Keratinocyte (primary cell): ENCODE measurements at regions not wholly inside any gene's neighbourhood (a gene's known extent, or its start where the extent isn't known, plus 50 kb on each side); places are given as distances from the start of the nearest gene placed in this dataset.

Experiments used
- DNase-seq: peaks from one replicate; pipeline ENCODE4 v3.0.0-alpha.2; 2011; ENCODE audit warnings: low read depth, missing footprints, low spot score
- FAIRE-seq: peaks from 2 replicates; lab custom pipeline; 2011; peaks lifted over from hg19 to GRCh38; lab: Jason Lieb, UNC
- H2AFZ ChIP-seq: 2 replicates; pipeline ENCODE4 v1.6.0; 2012; ENCODE audit warnings: low read length, control low read depth, inconsistent platforms; ENCODE audit not compliant: control insufficient read depth
- H3K27ac ChIP-seq: 2 replicates; pipeline ENCODE4 v1.5.1; 2011; ENCODE audit warnings: low read length; ENCODE audit not compliant: control insufficient read depth, insufficient read depth
- H3K27me3 ChIP-seq: 3 replicates; pipeline ENCODE4 v1.6.0; 2011; ENCODE audit warnings: low read length; ENCODE audit not compliant: control insufficient read depth, insufficient read depth; ENCODE audit errors: extremely low read depth
- H3K36me3 ChIP-seq, 2 experiments: 2 replicates in 1 of 2; 3 replicates in 1 of 2; pipeline ENCODE4 v1.5.1; 2011; ENCODE audit warnings: low read length in 2 of 2, mild to moderate bottlenecking in 1 of 2; ENCODE audit not compliant: control insufficient read depth in 2 of 2, insufficient read depth in 2 of 2; ENCODE audit errors: extremely low read depth in 1 of 2
- H3K4me1 ChIP-seq: 3 replicates; pipeline ENCODE4 v1.5.1; 2011; ENCODE audit warnings: low read length; ENCODE audit not compliant: control insufficient read depth, insufficient read depth; ENCODE audit errors: extremely low read depth
- H3K4me2 ChIP-seq: 3 replicates; pipeline ENCODE4 v1.6.0; 2011; ENCODE audit warnings: low read depth, low read length; ENCODE audit not compliant: control insufficient read depth, insufficient read depth; ENCODE audit errors: extremely low read depth
- H3K4me3 ChIP-seq, 3 experiments: fragments of 200-600 bp in 1 of 3; sonication (generic) in 1 of 3; 2 replicates in 2 of 3; 3 replicates in 1 of 3; pipeline ENCODE4 v1.5.1; 2011 to 2016; ENCODE audit warnings: low read length in 3 of 3, mild to moderate bottlenecking in 3 of 3, control low read depth in 2 of 3, inconsistent platforms in 1 of 3, low read depth in 1 of 3, mixed read lengths in 1 of 3, mixed run types in 1 of 3, moderate library complexity in 1 of 3; ENCODE audit not compliant: control insufficient read depth in 2 of 3, insufficient read depth in 2 of 3; ENCODE audit errors: extremely low read depth in 1 of 3
- H3K79me2 ChIP-seq: 2 replicates; pipeline ENCODE4 v1.6.0; 2012; ENCODE audit warnings: low read length; ENCODE audit not compliant: control insufficient read depth, insufficient read depth
- H3K9ac ChIP-seq: 3 replicates; pipeline ENCODE4 v1.6.0; 2011; ENCODE audit warnings: low read length; ENCODE audit not compliant: control insufficient read depth, insufficient read depth; ENCODE audit errors: extremely low read depth
- H3K9me1 ChIP-seq: 3 replicates; pipeline ENCODE4 v1.6.0; 2011; ENCODE audit warnings: low read length; ENCODE audit not compliant: control insufficient read depth, insufficient read depth; ENCODE audit errors: extremely low read depth
- H3K9me3 ChIP-seq: 2 replicates; pipeline ENCODE4 v1.5.1; 2012; ENCODE audit warnings: low read depth, low read length; ENCODE audit not compliant: control insufficient read depth
- H4K20me1 ChIP-seq: 3 replicates; pipeline ENCODE4 v1.6.0; 2011; ENCODE audit warnings: low read length; ENCODE audit not compliant: control insufficient read depth, insufficient read depth; ENCODE audit errors: extremely low read depth
- EZH2 ChIP-seq: IDR thresholded peaks from one replicate; pipeline ENCODE4 v1.6.1; 2012; ENCODE audit warnings: inconsistent platforms, mild to moderate bottlenecking, low read length, moderate library complexity
- dilution Hi-C: fragments of 300-500 bp; cut with MboI; formaldehyde crosslinking; loops from one replicate; pipeline ENCODE4 v1.7.0; 2020; ENCODE audit warnings: low sequenced_read_pairs; ENCODE audit not compliant: extremely low pct_ligation_motif_present
- TF ChIP-seq, protein P1 (sequence below), 3 experiments: IDR thresholded peaks in 1 of 3; conservative IDR thresholded peaks in 1 of 3; optimal IDR thresholded peaks in 1 of 3; 2 replicates in 2 of 3; 3 replicates in 1 of 3; pipeline versions ENCODE3 to v1.5.1; 2011; ENCODE audit warnings: low read length in 3 of 3, mild to moderate bottlenecking in 3 of 3, moderate library complexity in 2 of 3, control low read depth in 1 of 3, inconsistent platforms in 1 of 3; ENCODE audit not compliant: insufficient read depth in 2 of 3; ENCODE audit errors: extremely low read depth in 1 of 3

DNA sequence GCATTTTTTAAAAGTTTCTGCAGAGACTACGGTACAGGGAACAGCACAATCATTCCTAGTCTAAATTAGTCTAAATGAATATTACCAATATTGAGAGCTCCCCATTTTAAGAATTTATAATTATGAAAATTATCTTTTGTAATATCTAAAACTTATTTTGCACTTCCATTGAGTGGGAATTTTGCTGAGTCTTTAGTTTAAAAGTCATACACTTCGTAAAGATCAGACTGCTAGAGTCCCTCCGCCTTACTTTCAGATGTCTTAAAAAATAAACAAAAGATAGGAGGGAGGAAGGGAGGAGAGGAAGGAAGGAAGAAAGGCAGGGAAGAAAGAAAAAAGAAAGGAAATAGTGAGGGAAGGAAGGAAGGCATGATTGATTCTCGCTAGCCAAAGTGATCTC, 278.2 kb upstream of the PRDM1 start:
- TF ChIP-seq, protein P1, sequence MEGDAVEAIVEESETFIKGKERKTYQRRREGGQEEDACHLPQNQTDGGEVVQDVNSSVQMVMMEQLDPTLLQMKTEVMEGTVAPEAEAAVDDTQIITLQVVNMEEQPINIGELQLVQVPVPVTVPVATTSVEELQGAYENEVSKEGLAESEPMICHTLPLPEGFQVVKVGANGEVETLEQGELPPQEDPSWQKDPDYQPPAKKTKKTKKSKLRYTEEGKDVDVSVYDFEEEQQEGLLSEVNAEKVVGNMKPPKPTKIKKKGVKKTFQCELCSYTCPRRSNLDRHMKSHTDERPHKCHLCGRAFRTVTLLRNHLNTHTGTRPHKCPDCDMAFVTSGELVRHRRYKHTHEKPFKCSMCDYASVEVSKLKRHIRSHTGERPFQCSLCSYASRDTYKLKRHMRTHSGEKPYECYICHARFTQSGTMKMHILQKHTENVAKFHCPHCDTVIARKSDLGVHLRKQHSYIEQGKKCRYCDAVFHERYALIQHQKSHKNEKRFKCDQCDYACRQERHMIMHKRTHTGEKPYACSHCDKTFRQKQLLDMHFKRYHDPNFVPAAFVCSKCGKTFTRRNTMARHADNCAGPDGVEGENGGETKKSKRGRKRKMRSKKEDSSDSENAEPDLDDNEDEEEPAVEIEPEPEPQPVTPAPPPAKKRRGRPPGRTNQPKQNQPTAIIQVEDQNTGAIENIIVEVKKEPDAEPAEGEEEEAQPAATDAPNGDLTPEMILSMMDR (optimal IDR thresholded peaks at IDR 0.05 in 1 of 3, IDR thresholded peaks at IDR 0.05 in 1 of 3, conservative IDR thresholded peaks at IDR 0.05 in 1 of 3; ENCODE audit: extremely low read depth in 1 of 3, insufficient read depth in 2 of 3, low read length in 3 of 3) = no peak
- no peak for TF ChIP-seq EZH2
- H3K9me1 ChIP-seq = no peaks in the 10 kb centered on the region
- dilution Hi-C loops = no loop called here

DNA sequence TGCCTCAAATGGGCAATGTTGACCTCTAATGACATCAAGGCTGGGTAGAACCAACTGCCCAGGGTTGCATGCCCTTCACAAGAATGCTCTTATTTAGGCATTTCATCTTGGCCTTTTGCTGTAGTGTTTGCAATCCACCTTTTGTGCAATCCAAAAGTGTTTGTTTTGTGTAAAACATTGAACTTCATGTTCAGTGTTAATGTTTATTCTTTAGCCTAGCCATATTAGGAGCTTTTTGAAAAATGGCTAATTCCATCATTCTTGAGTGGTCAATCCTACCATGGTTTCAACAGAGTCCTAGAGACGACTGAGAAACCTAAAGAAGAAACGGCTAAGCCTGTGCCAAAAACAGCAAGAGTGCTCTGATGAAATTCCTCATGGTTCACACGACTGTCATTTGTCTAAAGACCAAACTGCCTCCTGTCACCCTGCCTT, 279.6 kb upstream of the PRDM1 start:
- H3K79me2 ChIP-seq = no peaks in the 10 kb centered on the region
- no peak for TF ChIP-seq EZH2
- TF ChIP-seq, protein P1 (optimal IDR thresholded peaks at IDR 0.05 in 1 of 3, IDR thresholded peaks at IDR 0.05 in 1 of 3, conservative IDR thresholded peaks at IDR 0.05 in 1 of 3; ENCODE audit: extremely low read depth in 1 of 3, insufficient read depth in 2 of 3, low read length in 3 of 3) = no peak
- no peaks in the 10 kb centered on the region for H3K9me1 ChIP-seq
- no peaks in the 10 kb centered on the region for H3K27me3 ChIP-seq
- no peak overlapping the region for H2AFZ ChIP-seq
- H4K20me1 ChIP-seq = no peaks in the 10 kb centered on the region
- no peak overlapping the region for H3K9ac ChIP-seq
- no peaks in the 10 kb centered on the region for H3K36me3 ChIP-seq
- H3K9me3 ChIP-seq = no peaks in the 10 kb centered on the region
- H3K27ac ChIP-seq = no peak overlapping the region
- FAIRE-seq (peak; percentile 32), DNase-seq (no peak)
- H3K4me1 ChIP-seq = peaks cover 52% of the 10 kb centered on the region
- dilution Hi-C loops = no loop called here
- no peak overlapping the region for H3K4me3 ChIP-seq
- H3K4me2 ChIP-seq = no peak overlapping the region

More for the DNA sequence above, 278.2 kb upstream of the PRDM1 start:
- Histone ChIP-seq H3K4me2 (no peak overlapping the region), H3K36me3 (no peaks in the 10 kb centered on the region), H3K79me2 (no peaks in the 10 kb centered on the region), H3K27me3 (no peaks in the 10 kb centered on the region), H4K20me1 (no peaks in the 10 kb centered on the region), H3K9me3 (no peaks in the 10 kb centered on the region), H2AFZ (no peak overlapping the region), H3K4me3 (no peak overlapping the region), H3K27ac (no peak overlapping the region), H3K9ac (no peak overlapping the region), H3K4me1 (peaks cover 50% of the 10 kb centered on the region)
- DNase-seq = no peak
- no peak for FAIRE-seq
